Natural killer cell treated with Interleukin-12 subunit alpha and Interleukin-12 subunit beta and Interleukin-15 and Interleukin-18, amount 100 ng/mL, for 72 hours (primary cell): ENCODE measurements at regions not wholly inside any gene's neighbourhood (a gene's known extent, or its start where the extent isn't known, plus 50 kb on each side); places are given as distances from the start of the nearest gene placed in this dataset.
"Not testable (repeated sequence)": the region's sequence is repeated elsewhere in the genome, so short reads cannot be mapped to it uniquely, and the experiment has no call there.

Source experiments
- ATAC-seq, 2 donors: fragments of 150-1000 bp; cut with Tn5 transposase in 1 of 2; sonication (Bioruptor Pico), chemical (Tn5 transposase) in 1 of 2; 2 replicates each; pipeline ENCODE4 v1.10.0; 2021
- DNase-seq: peaks from one replicate; pipeline ENCODE4 v3.0.0; 2022; ENCODE audit warnings: low spot score
- H3K27ac Mint-ChIP-seq, 2 donors: 1 replicate in 1 of 2; 2 replicates in 1 of 2; pipeline ENCODE4 v1.8.0; 2022; ENCODE audit warnings: mixed read lengths in 2 of 2, mild to moderate bottlenecking in 1 of 2, moderate library complexity in 1 of 2
- H3K27me3 Mint-ChIP-seq, 2 donors: 1 replicate in 1 of 2; 2 replicates in 1 of 2; pipeline ENCODE4 v1.8.0; 2022; ENCODE audit warnings: mixed read lengths in 2 of 2
- H3K36me3 Mint-ChIP-seq: one replicate; pipeline ENCODE4 v1.8.0; 2022; ENCODE audit warnings: mixed read lengths
- H3K4me1 Mint-ChIP-seq, 2 donors: 1 replicate in 1 of 2; 2 replicates in 1 of 2; pipeline ENCODE4 v1.8.0; 2022; ENCODE audit warnings: low read depth in 2 of 2, mixed read lengths in 2 of 2, mild to moderate bottlenecking in 1 of 2
- H3K4me3 Mint-ChIP-seq: one replicate; pipeline ENCODE4 v1.8.0; 2022; ENCODE audit warnings: mixed read lengths
- H3K9me3 Mint-ChIP-seq: 2 replicates; pipeline ENCODE4 v1.8.0; 2022; ENCODE audit warnings: mixed read lengths

- no peaks in the 10 kb centered on the region for H3K36me3 Mint-ChIP-seq
- H3K4me1 Mint-ChIP-seq, result peaks cover 8 to 17% of the 10 kb centered on the region in 2 donors
Observed at GRCh38 chr1:844472-845026, 79.2 kb upstream of the SAMD11 start.

GRCh38 chr1:845641-846040 lies 78.1 kb upstream of the SAMD11 start:
- peaks cover 8 to 17% of the 10 kb centered on the region in 2 donors for H3K4me1 Mint-ChIP-seq
- H3K27ac Mint-ChIP-seq, H3K27me3 Mint-ChIP-seq, DNase-seq, H3K9me3 Mint-ChIP-seq, ATAC-seq, H3K4me3 Mint-ChIP-seq, H3K36me3 Mint-ChIP-seq: not testable (repeated sequence)

More at GRCh38 chr1:844472-845026, 79.2 kb upstream of the SAMD11 start:
- no peak for DNase-seq
- peak overlapping the region; percentile 35 to 69 for H3K27ac Mint-ChIP-seq
- no peak overlapping the region for H3K4me3 Mint-ChIP-seq
- H3K9me3 Mint-ChIP-seq, result no peaks in the 10 kb centered on the region
- no peak for ATAC-seq
- H3K27me3 Mint-ChIP-seq, result no peaks in the 10 kb centered on the region

- not testable (repeated sequence) for H3K36me3 Mint-ChIP-seq, H3K9me3 Mint-ChIP-seq, H3K27ac Mint-ChIP-seq, ATAC-seq, DNase-seq, H3K27me3 Mint-ChIP-seq, H3K4me1 Mint-ChIP-seq, H3K4me3 Mint-ChIP-seq
Observed at GRCh38 chr1:849873-850272, 73.8 kb upstream of the SAMD11 start.

GRCh38 chr1:850318-850717 lies 73.4 kb upstream of the SAMD11 start:
- not testable (repeated sequence) for H3K36me3 Mint-ChIP-seq

GRCh38 chr1:851398-851797 lies 72.3 kb upstream of the SAMD11 start:
- H3K27me3 Mint-ChIP-seq, DNase-seq, ATAC-seq, H3K36me3 Mint-ChIP-seq, H3K4me1 Mint-ChIP-seq, H3K9me3 Mint-ChIP-seq, H3K27ac Mint-ChIP-seq, H3K4me3 Mint-ChIP-seq: not testable (repeated sequence)

More at GRCh38 chr1:850318-850717, 73.4 kb upstream of the SAMD11 start:
- not testable (repeated sequence) for H3K27ac Mint-ChIP-seq, H3K4me3 Mint-ChIP-seq, H3K27me3 Mint-ChIP-seq, H3K9me3 Mint-ChIP-seq, ATAC-seq, DNase-seq, H3K4me1 Mint-ChIP-seq

GRCh38 chr1:851841-852240 lies 71.9 kb upstream of the SAMD11 start:
- not testable (repeated sequence) for H3K36me3 Mint-ChIP-seq, ATAC-seq, H3K9me3 Mint-ChIP-seq, H3K4me3 Mint-ChIP-seq, DNase-seq, H3K27ac Mint-ChIP-seq, H3K4me1 Mint-ChIP-seq, H3K27me3 Mint-ChIP-seq

GRCh38 chr1:855202-855981 lies 68.3 kb upstream of the SAMD11 start:
- H3K9me3 Mint-ChIP-seq, H3K36me3 Mint-ChIP-seq, H3K27me3 Mint-ChIP-seq, ATAC-seq, DNase-seq, H3K4me3 Mint-ChIP-seq, H3K4me1 Mint-ChIP-seq, H3K27ac Mint-ChIP-seq: not testable (repeated sequence)

GRCh38 chr1:856541-857057 lies 67.1 kb upstream of the SAMD11 start:
- H3K9me3 Mint-ChIP-seq, ATAC-seq, H3K27ac Mint-ChIP-seq, H3K4me3 Mint-ChIP-seq, H3K4me1 Mint-ChIP-seq, H3K27me3 Mint-ChIP-seq, H3K36me3 Mint-ChIP-seq, DNase-seq: not testable (repeated sequence)

- not testable (repeated sequence) for ATAC-seq, H3K27ac Mint-ChIP-seq, H3K4me3 Mint-ChIP-seq, H3K4me1 Mint-ChIP-seq, H3K9me3 Mint-ChIP-seq, DNase-seq, H3K36me3 Mint-ChIP-seq
- peaks cover 11 to 12% of the 10 kb centered on the region in 2 donors for H3K27me3 Mint-ChIP-seq
Observed at GRCh38 chr1:857926-858648, 65.6 kb upstream of the SAMD11 start.

GRCh38 chr1:858649-859041 lies 65.1 kb upstream of the SAMD11 start:
- H3K27me3 Mint-ChIP-seq, result peaks cover 15 to 18% of the 10 kb centered on the region in 2 donors
- not testable (repeated sequence) for ATAC-seq, DNase-seq, H3K9me3 Mint-ChIP-seq, H3K36me3 Mint-ChIP-seq, H3K27ac Mint-ChIP-seq, H3K4me3 Mint-ChIP-seq, H3K4me1 Mint-ChIP-seq

GRCh38 chr1:860941-861340 lies 62.8 kb upstream of the SAMD11 start:
- H3K36me3 Mint-ChIP-seq, DNase-seq: not testable (repeated sequence)
- peaks cover 15 to 20% of the 10 kb centered on the region in 2 donors for H3K27me3 Mint-ChIP-seq

GRCh38 chr1:861714-862113 lies 62.0 kb upstream of the SAMD11 start:
- H3K36me3 Mint-ChIP-seq, result no peaks in the 10 kb centered on the region
- no peak overlapping the region for H3K27ac Mint-ChIP-seq
- H3K27me3 Mint-ChIP-seq, result peaks cover 15 to 20% of the 10 kb centered on the region in 2 donors
- no peaks in the 10 kb centered on the region for H3K9me3 Mint-ChIP-seq
- ATAC-seq (no peak), DNase-seq (no peak)
- no peak overlapping the region for H3K4me3 Mint-ChIP-seq
- H3K4me1 Mint-ChIP-seq, result peaks cover 4% of the 10 kb centered on the region in 2 donors

More at GRCh38 chr1:860941-861340, 62.8 kb upstream of the SAMD11 start:
- not testable (repeated sequence) for H3K4me1 Mint-ChIP-seq, H3K4me3 Mint-ChIP-seq, H3K27ac Mint-ChIP-seq, ATAC-seq, H3K9me3 Mint-ChIP-seq

- ATAC-seq, result not testable (repeated sequence)
Observed at GRCh38 chr1:862601-863000, 61.1 kb upstream of the SAMD11 start.

GRCh38 chr1:865633-866032 lies 58.1 kb upstream of the SAMD11 start:
- H3K36me3 Mint-ChIP-seq, H3K4me1 Mint-ChIP-seq, DNase-seq, H3K27ac Mint-ChIP-seq, H3K4me3 Mint-ChIP-seq, ATAC-seq, H3K9me3 Mint-ChIP-seq: not testable (repeated sequence)
- H3K27me3 Mint-ChIP-seq, result peaks cover 27 to 44% of the 10 kb centered on the region in 2 donors

More at GRCh38 chr1:862601-863000, 61.1 kb upstream of the SAMD11 start:
- H3K4me1 Mint-ChIP-seq, H3K27ac Mint-ChIP-seq, DNase-seq, H3K4me3 Mint-ChIP-seq, H3K36me3 Mint-ChIP-seq, H3K9me3 Mint-ChIP-seq: not testable (repeated sequence)
- peaks cover 19 to 28% of the 10 kb centered on the region in 2 donors for H3K27me3 Mint-ChIP-seq
